Islet precursor cell (in vitro differentiated cells): ENCODE measurements at regions not wholly inside any gene's neighbourhood (a gene's known extent, or its start where the extent isn't known, plus 50 kb on each side); places are given as distances from the start of the nearest gene placed in this dataset.

ENCODE experiments used
- DNase-seq: peaks from one replicate; pipeline ENCODE4 v3.0.0-alpha.2; 2018

DNA sequence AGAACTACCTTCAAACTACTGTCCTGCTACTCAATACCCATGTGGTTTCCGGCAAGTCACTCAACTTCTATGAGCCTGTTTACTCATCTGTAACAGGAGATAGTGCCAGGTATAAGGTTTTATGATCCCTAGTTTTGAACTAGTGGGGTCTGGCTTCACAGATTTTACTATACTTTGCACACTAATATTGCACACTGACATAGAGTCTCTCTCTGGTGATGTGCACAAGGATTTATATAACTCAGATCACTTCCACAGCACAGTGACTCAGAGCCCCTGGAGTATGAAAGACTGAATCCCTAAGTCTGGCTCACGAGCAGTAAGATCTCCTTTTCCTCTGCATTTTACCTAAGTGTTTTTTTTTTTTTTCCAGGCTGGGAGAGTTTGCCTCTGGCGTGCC lies 69.7 kb upstream of the SLC38A2 start:
- peak; percentile 63 for DNase-seq

DNA sequence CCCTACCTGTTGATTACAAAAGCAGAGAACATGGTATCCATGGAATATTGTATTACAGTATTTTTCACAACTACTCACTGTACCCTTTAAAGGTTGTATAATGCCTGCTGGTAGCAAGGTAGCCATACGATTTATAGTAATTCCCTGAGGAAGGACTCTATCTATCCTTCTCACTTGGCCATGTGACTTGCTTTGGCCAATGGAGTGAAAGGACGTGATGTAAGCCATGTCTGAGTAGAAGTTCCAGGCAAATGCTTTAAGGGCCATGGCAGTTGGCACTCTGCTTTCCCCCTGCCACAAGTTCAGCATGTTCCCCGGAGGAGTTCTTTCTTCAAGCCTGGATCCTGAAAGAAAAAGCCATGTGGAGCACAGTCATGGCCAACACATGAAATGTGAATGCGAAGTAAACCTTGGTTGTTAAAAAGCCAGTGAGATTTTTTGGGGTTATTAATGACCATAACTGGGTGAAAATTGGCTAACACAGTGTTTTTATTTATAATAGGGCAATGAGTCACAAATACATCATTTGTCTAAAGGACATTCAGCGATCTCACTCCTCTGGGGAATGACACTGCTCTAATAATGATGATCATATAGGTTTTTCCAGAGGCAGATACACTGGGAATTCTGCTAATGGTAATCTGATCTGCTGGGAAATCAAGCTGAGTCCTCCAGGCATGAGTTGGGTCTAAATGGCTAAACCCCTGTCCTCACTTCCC lies 67.4 kb upstream of the SLC38A2 start:
- DNase-seq, result no peak

GRCh38 chr12:46438719-46439319 lies 66.2 kb upstream of the SLC38A2 start:
- no peak for DNase-seq

GRCh38 chr12:46438256-46438655 lies 65.7 kb upstream of the SLC38A2 start:
- no peak for DNase-seq

GRCh38 chr12:46437469-46437868 lies 64.9 kb upstream of the SLC38A2 start:
- DNase-seq, result no peak

- DNase-seq, result no peak
Observed at GRCh38 chr12:46436747-46437146, 64.2 kb upstream of the SLC38A2 start.

- DNase-seq, result no peak
Observed at GRCh38 chr12:46435625-46436024, 63.1 kb upstream of the SLC38A2 start.

- no peak for DNase-seq
Observed at GRCh38 chr12:46435029-46435428, 62.5 kb upstream of the SLC38A2 start.

GRCh38 chr12:46433829-46434228 lies 61.3 kb upstream of the SLC38A2 start:
- no peak for DNase-seq

GRCh38 chr12:46432325-46432724 lies 59.8 kb upstream of the SLC38A2 start:
- DNase-seq, result no peak

DNA sequence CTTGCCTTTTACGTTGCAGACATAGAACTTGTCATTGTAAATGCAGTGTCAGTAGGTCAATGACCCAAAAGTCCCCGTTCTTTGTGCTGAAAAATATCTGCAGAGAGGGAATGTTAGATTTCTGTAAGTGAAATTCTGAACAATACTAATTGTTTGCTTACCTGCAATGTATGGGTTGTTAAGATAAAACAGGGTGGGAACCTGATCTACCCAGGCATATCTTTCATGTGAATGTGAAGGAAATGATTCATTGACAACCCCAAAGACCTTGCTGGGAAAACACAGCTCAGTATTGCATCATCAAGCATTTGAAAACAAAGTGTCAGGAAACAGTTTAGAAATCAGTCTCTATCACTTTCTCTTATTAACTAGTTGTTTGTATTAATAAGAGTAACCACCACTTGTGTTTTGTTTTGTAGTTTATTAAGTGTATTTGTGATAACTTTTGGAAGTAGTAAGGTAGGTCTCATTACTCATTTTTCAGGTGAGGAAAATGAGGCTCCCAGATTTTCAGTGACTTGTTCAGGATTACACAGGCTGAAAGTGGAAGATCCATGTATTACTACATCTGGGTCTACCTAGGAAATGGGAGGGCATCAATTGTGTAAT lies 57.9 kb upstream of the SLC38A2 start:
- no peak for DNase-seq
